ENCODE measurements at regions not wholly inside any gene's neighbourhood (a gene's known extent, or its start where the extent isn't known, plus 50 kb on each side); places are given as distances from the start of the nearest gene placed in this dataset.
A peak's percentile ranks its signal among the peaks of the same experiment; 100 is the strongest.

DNA sequence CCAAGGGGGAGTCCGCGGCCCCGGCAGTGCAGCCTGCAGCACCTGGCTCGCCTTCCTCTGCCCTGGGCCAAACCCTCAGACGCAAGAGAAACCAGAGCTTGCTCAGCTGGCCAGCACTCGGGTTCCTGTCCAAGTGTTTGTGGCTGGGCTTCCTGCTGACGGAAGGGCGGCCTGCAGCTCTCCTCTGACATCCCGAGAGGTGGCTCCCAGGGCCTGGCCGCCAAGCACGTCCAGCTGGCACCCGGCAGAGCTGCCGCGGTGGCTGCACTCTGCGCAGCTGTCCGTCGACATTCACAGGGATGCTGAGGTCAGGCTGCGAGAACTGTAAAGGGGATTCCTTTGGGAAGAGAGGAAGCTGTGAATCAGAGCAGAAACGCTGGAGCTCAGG is 85.6 kb downstream of the CPN2 start:
- in situ Hi-C loops (cut with MboI; ENCODE audit: low sequenced_read_pairs, unreplicated experiment) = no loop called here
- no peak for DNase-seq (ENCODE audit: low spot score)
- TF ChIP-seq, protein P1, sequence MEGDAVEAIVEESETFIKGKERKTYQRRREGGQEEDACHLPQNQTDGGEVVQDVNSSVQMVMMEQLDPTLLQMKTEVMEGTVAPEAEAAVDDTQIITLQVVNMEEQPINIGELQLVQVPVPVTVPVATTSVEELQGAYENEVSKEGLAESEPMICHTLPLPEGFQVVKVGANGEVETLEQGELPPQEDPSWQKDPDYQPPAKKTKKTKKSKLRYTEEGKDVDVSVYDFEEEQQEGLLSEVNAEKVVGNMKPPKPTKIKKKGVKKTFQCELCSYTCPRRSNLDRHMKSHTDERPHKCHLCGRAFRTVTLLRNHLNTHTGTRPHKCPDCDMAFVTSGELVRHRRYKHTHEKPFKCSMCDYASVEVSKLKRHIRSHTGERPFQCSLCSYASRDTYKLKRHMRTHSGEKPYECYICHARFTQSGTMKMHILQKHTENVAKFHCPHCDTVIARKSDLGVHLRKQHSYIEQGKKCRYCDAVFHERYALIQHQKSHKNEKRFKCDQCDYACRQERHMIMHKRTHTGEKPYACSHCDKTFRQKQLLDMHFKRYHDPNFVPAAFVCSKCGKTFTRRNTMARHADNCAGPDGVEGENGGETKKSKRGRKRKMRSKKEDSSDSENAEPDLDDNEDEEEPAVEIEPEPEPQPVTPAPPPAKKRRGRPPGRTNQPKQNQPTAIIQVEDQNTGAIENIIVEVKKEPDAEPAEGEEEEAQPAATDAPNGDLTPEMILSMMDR (IDR thresholded peaks at IDR 0.05; ENCODE audit: borderline replicate concordance, control extremely low read depth, extremely low read depth, insufficient read depth, missing control alignments) = no peak

GRCh38 chr3:194265996-194266964 is 84.8 kb downstream of the CPN2 start:
- in situ Hi-C loops (cut with MboI; ENCODE audit: low sequenced_read_pairs, unreplicated experiment) = no loop called here
- no peak for DNase-seq (ENCODE audit: low spot score)
- TF ChIP-seq, protein P1 (IDR thresholded peaks at IDR 0.05; ENCODE audit: borderline replicate concordance, control extremely low read depth, extremely low read depth, insufficient read depth, missing control alignments) = no peak

- in situ Hi-C loops (cut with MboI; ENCODE audit: low sequenced_read_pairs, unreplicated experiment) = no loop called here
- TF ChIP-seq, protein P1 (IDR thresholded peaks at IDR 0.05; ENCODE audit: borderline replicate concordance, control extremely low read depth, extremely low read depth, insufficient read depth, missing control alignments) = no peak
These were observed 83.1 kb downstream of the CPN2 start for GRCh38 chr3:194267744-194268653.

GRCh38 chr3:194268654-194269512 is 82.2 kb downstream of the CPN2 start:
- DNase-seq (ENCODE audit: low spot score) = no peak
- TF ChIP-seq, protein P1 (IDR thresholded peaks at IDR 0.05; ENCODE audit: borderline replicate concordance, control extremely low read depth, extremely low read depth, insufficient read depth, missing control alignments) = no peak
- in situ Hi-C loops (cut with MboI; ENCODE audit: low sequenced_read_pairs, unreplicated experiment) = no loop called here

More at GRCh38 chr3:194267744-194268653, 83.1 kb downstream of the CPN2 start:
- no peak for DNase-seq (ENCODE audit: low spot score)

- TF ChIP-seq, protein P1 (IDR thresholded peaks at IDR 0.05; ENCODE audit: borderline replicate concordance, control extremely low read depth, extremely low read depth, insufficient read depth, missing control alignments) = no peak
- in situ Hi-C loops (cut with MboI; ENCODE audit: low sequenced_read_pairs, unreplicated experiment) = no loop called here
- DNase-seq (ENCODE audit: low spot score) = peak; percentile 55
These were observed 81.5 kb downstream of the CPN2 start for GRCh38 chr3:194269610-194270145.

All from GM13976 (cell line).